OCI-LY3 (cell line): ENCODE measurements at regions not wholly inside any gene's neighbourhood (a gene's known extent, or its start where the extent isn't known, plus 50 kb on each side); places are given as distances from the start of the nearest gene placed in this dataset.

ENCODE experiments used
- H2AFZ ChIP-seq: fragments of 200-600, 300-600 bp; shearing (Covaris generic); 2 replicates; pipeline ENCODE4 v1.6.0; 2014; ENCODE audit warnings: antibody characterized with exemption, low read depth, low read length
- H3K27ac ChIP-seq: fragments of 200-600, 300-600 bp; sonication (generic); 2 replicates; pipeline ENCODE4 v1.5.1; 2014; ENCODE audit warnings: mild to moderate bottlenecking, low read length, moderate library complexity, mixed read lengths
- H3K27me3 ChIP-seq: fragments of 200-600, 300-600 bp; sonication (generic); 2 replicates; pipeline ENCODE4 v1.6.1; 2014; ENCODE audit warnings: low read depth, low read length, mixed read lengths
- H3K36me3 ChIP-seq: fragments of 200-600, 300-600 bp; sonication (generic); replicated peaks from 2 replicates; pipeline ENCODE3; 2014; ENCODE audit warnings: low read depth, low read length, mixed read lengths
- H3K4me1 ChIP-seq: fragments of 300-600, 200-600 bp; sonication (generic); 2 replicates; pipeline ENCODE4 v1.6.1; 2014; ENCODE audit warnings: low read length, mixed read lengths
- H3K4me2 ChIP-seq: fragments of 200-600, 300-600 bp; sonication (generic); 2 replicates; pipeline ENCODE4 v1.6.1; 2014; ENCODE audit warnings: low read length, mixed read lengths
- H3K4me3 ChIP-seq: fragments of 300-600, 200-600 bp; sonication (generic); 2 replicates; pipeline ENCODE4 v1.5.1; 2014; ENCODE audit warnings: antibody characterized with exemption, mild to moderate bottlenecking, low read length, moderate library complexity
- H3K79me2 ChIP-seq: fragments of 300-600, 200-600 bp; shearing (Covaris generic); 2 replicates; pipeline ENCODE4 v1.6.1; 2014; ENCODE audit warnings: mild to moderate bottlenecking, low read length, mixed read lengths
- H3K9ac ChIP-seq: fragments of 300-600, 200-600 bp; shearing (Covaris generic); 2 replicates; pipeline ENCODE4 v1.6.0; 2014; ENCODE audit warnings: mild to moderate bottlenecking, low read length, moderate library complexity
- H3K9me3 ChIP-seq: fragments of 200-600, 300-600 bp; shearing (Covaris generic); 2 replicates; pipeline ENCODE4 v1.6.1; 2014; ENCODE audit warnings: low read length, mixed read lengths; ENCODE audit not compliant: insufficient read depth
- H4K20me1 ChIP-seq: fragments of 200-600, 300-600 bp; sonication (generic); 2 replicates; pipeline ENCODE4 v1.6.1; 2016; ENCODE audit warnings: low read length, mixed read lengths; ENCODE audit not compliant: insufficient read depth
- EZH2phosphoT487 ChIP-seq: fragments of 200-600 bp; shearing (Covaris generic); IDR thresholded peaks from 2 replicates; pipeline ENCODE4 v1.6.1; 2018; ENCODE audit warnings: antibody characterized with exemption, mixed run types, low read depth
- TF ChIP-seq, protein P1 (sequence below): fragments of 200-600, 300-600 bp; sonication (generic); IDR thresholded peaks from 2 replicates; pipeline ENCODE4 v1.5.1; 2014; ENCODE audit warnings: antibody characterized with exemption, low read length, low read depth

DNA sequence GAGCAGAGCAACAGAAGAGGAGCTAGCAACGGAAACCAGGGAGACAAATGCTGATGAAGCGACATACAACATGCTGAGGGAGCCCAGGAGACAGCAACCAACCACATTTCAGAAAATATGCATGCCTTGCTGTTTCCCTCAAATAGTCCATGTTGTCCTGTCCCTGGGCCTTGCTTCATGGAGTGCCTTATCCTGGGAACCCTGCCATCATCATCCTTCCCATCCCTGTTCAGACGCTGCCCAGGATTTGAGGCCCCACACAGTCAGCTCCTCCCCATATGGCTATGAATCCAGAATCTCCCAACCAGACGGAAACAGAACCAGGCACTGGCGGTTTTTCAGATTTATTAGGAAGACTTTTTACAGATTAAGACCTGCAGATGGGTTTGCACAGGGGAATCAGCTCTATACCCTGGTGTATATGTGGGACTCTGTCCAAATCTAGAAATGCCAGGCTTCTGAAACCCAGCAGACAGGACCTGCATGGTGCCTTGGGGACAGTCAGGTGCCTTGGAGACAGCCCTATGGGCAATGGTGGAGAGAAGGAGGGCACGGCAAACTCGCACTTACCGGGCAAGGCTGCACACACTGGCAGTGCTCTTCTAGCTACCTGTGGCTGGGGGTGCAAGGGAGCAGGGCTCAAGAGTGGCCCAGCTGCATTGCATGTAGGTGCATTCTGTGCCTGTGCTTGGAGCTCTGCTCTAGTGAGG, 199.7 kb upstream of the MAMLD1 start:
- H3K9me3 ChIP-seq = no peaks in the 10 kb centered on the region
- H3K79me2 ChIP-seq = no peaks in the 10 kb centered on the region
- no peak overlapping the region for H3K9ac ChIP-seq
- no peak overlapping the region for H3K27ac ChIP-seq
- no peak overlapping the region for H3K4me3 ChIP-seq
- H3K36me3 ChIP-seq = no peaks in the 10 kb centered on the region
- H4K20me1 ChIP-seq = no peaks in the 10 kb centered on the region
- H3K27me3 ChIP-seq = no peaks in the 10 kb centered on the region
- H3K4me1 ChIP-seq = no peaks in the 10 kb centered on the region
- TF ChIP-seq, protein P1, sequence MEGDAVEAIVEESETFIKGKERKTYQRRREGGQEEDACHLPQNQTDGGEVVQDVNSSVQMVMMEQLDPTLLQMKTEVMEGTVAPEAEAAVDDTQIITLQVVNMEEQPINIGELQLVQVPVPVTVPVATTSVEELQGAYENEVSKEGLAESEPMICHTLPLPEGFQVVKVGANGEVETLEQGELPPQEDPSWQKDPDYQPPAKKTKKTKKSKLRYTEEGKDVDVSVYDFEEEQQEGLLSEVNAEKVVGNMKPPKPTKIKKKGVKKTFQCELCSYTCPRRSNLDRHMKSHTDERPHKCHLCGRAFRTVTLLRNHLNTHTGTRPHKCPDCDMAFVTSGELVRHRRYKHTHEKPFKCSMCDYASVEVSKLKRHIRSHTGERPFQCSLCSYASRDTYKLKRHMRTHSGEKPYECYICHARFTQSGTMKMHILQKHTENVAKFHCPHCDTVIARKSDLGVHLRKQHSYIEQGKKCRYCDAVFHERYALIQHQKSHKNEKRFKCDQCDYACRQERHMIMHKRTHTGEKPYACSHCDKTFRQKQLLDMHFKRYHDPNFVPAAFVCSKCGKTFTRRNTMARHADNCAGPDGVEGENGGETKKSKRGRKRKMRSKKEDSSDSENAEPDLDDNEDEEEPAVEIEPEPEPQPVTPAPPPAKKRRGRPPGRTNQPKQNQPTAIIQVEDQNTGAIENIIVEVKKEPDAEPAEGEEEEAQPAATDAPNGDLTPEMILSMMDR = no peak
- no peak for TF ChIP-seq EZH2phosphoT487
- H2AFZ ChIP-seq = no peak overlapping the region
- no peak overlapping the region for H3K4me2 ChIP-seq

DNA sequence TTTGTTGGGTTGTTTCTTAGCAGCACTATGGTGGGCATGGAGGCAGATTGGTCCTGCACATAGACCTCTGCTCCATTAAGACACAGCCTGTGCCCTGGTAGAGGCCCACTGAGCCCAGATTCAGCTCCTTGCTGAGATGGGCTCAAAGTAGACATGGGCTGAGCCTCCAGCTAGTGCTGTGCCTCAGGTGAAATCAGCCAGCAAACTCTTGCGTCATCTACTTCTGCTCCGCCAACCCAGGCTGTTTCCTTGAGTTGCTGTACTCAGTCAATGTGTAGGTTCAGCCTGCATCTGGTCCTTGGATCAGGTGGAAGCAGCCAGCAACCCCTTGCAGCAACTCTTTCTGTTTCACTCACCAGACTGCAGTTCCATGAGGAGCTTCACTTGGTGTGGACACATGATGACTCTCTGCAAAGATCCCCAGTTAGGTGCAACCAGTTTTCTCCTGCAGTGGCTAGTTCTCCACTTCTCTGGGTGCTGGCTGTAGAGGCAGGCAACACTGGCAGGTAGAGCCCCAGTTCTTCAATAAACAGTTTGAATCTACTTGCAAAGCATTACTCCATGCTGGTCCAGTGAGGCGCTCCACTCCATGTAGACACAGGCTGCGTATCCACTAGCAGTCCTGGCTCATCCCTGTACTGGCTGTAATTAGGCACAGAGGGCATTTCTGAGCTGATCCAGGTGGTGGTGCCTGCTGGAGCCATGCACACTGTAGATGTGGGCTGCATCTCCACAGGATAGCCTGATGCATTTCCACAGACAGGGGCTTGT, 199.0 kb upstream of the MAMLD1 start:
- Histone ChIP-seq H3K4me2 (no peak overlapping the region), H4K20me1 (no peaks in the 10 kb centered on the region), H3K27ac (no peak overlapping the region), H3K27me3 (no peaks in the 10 kb centered on the region), H3K4me3 (no peak overlapping the region), H3K4me1 (no peaks in the 10 kb centered on the region), H3K36me3 (no peaks in the 10 kb centered on the region), H3K9me3 (no peaks in the 10 kb centered on the region), H2AFZ (no peak overlapping the region), H3K9ac (no peak overlapping the region), H3K79me2 (no peaks in the 10 kb centered on the region)
- no peak for TF ChIP-seq EZH2phosphoT487
- TF ChIP-seq, protein P1 = no peak

DNA sequence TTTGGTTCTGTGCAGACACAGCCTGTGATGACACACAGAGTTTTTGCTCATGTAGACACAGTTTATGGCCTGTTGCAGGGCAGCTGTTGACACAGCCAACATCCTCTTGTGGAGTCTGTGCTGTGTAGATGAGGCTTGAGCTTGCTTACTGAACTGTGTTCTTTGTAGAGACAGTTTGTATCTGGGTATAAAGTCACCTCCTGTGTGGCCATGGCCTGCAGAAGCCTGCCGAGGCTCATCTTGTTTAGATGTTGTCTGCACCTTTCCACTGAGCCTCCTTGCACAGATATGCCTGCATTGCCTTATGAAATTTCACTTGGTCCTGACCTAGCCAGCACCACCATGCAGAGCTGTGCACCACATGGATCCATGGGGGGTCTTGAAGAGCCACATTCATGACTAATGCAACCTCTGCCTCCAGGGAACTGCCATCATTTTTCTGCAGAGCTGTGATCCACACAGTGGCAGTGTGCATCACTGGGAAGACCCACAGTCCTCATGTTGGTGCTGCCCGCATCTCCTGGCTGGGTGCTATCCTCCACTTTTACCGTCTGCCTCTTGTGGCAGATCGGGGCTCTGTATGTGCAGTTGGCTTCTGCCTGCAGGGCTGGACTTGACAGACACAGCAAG, 198.0 kb upstream of the MAMLD1 start:
- no peaks in the 10 kb centered on the region for H3K27me3 ChIP-seq
- no peak overlapping the region for H3K4me3 ChIP-seq
- H4K20me1 ChIP-seq = no peaks in the 10 kb centered on the region
- no peaks in the 10 kb centered on the region for H3K36me3 ChIP-seq
- TF ChIP-seq, protein P1 = no peak
- no peak for TF ChIP-seq EZH2phosphoT487
- H3K79me2 ChIP-seq = no peaks in the 10 kb centered on the region
- H3K9ac ChIP-seq = no peak overlapping the region
- H3K9me3 ChIP-seq = no peaks in the 10 kb centered on the region
- no peaks in the 10 kb centered on the region for H3K4me1 ChIP-seq
- H3K27ac ChIP-seq = no peak overlapping the region
- no peak overlapping the region for H3K4me2 ChIP-seq
- H2AFZ ChIP-seq = no peak overlapping the region
